ENCODE measurements at regions not wholly inside any gene's neighbourhood (a gene's known extent, or its start where the extent isn't known, plus 50 kb on each side); places are given as distances from the start of the nearest gene placed in this dataset.

GRCh38 chr4:37146260-37146659, 98.3 kb upstream of the NWD2 start:
- TF ChIP-seq CTCF (conservative IDR thresholded peaks at IDR 0.05) (no peak), EZH2 (IDR thresholded peaks at IDR 0.05; ENCODE audit: low read depth) (no peak)

All from PC-9 (cell line).